HG02642 (cell line): ENCODE measurements at regions not wholly inside any gene's neighbourhood (a gene's known extent, or its start where the extent isn't known, plus 50 kb on each side); places are given as distances from the start of the nearest gene placed in this dataset.
"Not testable (repeated sequence)": the region's sequence is repeated elsewhere in the genome, so short reads cannot be mapped to it uniquely, and the experiment has no call there.

ENCODE experiments used
- ATAC-seq: cut with Tn5 transposase; IDR thresholded peaks from one replicate; pipeline ENCODE4 v1.9.1; 2021; ENCODE audit warnings: mild to moderate bottlenecking; ENCODE audit not compliant: unreplicated experiment, poor library complexity

GRCh38 chr7:75201606-75202079, 109.3 kb downstream of the GTF2IRD2B start:
- ATAC-seq: not testable (repeated sequence)

DNA sequence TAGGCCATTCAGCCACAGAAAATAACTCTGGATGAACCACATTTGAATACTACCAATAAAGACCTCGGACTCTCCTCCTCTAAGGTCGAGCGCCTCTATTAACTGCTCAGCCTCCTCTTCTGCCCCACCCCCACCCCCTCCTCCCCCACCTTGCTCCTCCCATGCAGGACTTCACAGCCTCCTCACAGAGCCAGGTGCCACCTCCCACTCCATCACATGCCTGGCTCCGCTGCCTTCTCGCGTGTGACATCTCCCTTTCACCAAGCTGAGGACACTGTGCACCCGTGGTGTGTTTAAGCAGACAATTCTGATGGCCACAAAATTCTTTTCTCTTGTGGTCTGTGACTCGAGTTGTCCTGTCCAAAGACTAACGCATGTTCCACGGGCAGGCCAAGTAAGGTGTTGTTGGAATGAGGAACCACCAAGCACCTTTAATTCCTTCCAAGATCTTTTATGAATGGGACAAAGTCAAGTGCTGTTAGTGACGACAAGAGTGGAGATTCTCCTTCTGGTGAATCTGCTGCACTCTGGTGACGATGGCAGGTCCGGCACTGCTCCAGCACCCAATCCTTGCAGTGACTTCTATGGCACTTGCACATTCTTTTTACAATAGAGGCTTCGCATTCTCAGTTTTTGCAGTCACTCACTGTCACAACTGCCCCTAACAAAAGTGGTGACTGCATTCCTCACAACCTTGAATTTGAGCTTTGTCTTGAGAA, 113.1 kb downstream of the GTF2IRD2B start:
- not testable (repeated sequence) for ATAC-seq

DNA sequence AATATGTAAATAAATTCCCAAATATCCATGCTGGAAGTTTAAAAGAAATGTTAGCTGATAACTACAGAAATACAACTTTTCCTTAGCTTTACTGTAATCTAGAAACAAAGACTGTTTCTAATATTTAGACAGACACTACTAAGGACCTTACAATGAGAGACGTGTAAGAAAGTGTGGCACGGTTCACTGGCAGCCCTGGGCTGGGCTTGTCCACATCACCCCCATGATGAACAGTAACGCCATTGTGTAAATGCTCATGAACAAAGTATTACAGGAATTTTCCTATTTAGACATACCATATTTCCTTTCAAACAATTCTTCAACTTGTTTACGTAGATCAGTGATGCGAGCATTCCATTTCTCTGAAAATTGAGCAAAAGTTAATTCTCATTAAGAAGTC, 123.1 kb downstream of the GTF2IRD2B start:
- ATAC-seq: not testable (repeated sequence)

DNA sequence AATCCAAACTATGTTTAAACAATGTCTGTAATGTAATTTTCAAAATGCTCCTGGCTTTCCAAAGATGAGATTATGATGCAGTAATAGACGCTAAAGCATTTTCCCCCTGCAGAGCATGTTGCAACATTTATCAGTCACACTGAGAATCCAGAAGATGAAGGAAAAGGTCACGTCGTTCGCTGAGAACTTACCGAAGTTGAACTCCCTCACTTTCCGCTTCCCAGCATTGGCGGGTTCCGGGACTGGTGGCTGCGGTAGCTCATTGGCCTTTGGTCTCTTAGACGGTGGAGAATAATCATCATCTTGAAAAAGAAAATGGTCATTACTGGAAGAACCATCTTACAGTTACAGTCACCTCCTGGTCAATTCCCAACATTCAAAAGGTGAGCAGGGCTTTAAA, 124.6 kb downstream of the GTF2IRD2B start:
- ATAC-seq: not testable (repeated sequence)

GRCh38 chr7:75226102-75226501, 133.7 kb downstream of the GTF2IRD2B start:
- ATAC-seq: not testable (repeated sequence)

- ATAC-seq: not testable (repeated sequence)
Observed at GRCh38 chr7:75229558-75229957, 137.2 kb downstream of the GTF2IRD2B start.

DNA sequence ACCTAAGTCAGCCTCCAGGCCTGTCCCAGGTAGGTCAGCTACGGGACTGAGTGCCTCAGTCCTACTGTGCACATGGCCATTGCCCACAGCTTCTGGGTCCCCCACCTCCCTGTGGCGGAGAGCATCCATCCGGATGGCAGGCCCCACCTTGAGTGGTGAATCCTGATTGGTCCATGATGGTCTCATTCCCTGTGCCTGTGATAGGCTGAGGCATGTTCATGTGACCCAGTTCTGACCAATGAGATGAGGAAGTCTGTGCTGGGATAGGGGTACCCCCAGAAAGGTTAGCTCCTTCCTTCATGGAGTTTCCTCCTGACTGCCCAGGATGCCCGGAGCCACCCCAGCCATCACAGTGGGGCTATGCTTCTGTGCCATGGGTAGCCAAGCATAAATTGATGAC, 138.2 kb downstream of the GTF2IRD2B start:
- ATAC-seq: not testable (repeated sequence)

DNA sequence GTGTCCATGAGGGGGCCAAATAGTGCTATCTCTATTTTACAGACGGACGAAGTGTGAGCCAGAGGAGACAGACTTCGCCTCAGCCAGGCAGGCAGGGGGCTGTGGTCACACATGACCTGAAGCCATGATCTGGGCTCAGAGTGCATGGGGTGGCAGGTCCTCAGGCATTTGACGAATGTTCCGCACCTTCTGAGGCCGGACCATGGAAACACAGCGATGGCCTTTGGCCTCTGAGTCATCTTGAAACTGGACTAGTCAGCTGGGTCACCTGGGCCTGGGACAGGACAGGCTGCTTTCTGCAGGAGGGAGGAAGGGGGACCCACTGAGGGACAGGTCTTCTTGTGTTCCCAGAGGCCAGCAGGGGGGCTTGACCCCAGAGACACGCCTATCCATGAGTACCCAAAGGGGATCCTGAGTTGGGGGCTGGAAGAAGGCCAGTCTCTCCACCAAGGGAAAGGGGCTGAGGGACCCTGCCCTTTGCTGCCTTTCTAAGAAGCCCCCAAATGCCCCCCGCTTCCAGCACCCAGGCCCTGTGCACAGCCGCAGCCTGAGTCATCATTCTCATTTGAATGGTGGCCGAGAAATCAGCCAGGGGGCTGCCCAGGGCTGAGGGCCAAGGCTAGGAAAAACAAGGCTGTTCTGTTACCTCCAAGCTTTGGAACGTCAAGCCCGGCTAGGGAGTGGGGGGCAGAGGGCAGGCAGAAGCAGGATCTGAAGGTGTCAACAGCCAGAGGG, 142.9 kb downstream of the GTF2IRD2B start:
- ATAC-seq: not testable (repeated sequence)

GRCh38 chr7:75235827-75236167, 143.4 kb downstream of the GTF2IRD2B start:
- not testable (repeated sequence) for ATAC-seq

GRCh38 chr7:75237255-75238187, 145.1 kb downstream of the GTF2IRD2B start:
- peak; percentile 89 for ATAC-seq

DNA sequence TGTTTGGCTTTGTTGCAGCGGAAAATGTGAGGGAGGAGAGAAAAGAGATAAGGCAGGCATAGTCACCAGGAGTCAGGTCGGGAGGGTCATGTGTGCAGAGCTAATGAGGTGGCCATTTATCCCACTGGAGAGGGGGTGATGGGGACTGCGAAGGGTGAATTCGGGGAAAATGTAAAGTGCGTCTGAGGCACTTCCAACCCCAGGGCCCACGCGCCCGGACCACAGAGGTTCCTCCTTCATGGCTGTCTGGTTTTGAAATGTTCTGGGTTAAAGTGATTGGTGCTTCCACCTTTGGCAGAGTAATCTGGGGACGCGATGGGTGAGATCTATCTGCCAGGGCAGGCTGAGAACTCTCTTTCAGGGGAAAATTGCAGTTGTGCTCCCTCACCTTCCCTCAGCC, 145.9 kb downstream of the GTF2IRD2B start:
- not testable (repeated sequence) for ATAC-seq

DNA sequence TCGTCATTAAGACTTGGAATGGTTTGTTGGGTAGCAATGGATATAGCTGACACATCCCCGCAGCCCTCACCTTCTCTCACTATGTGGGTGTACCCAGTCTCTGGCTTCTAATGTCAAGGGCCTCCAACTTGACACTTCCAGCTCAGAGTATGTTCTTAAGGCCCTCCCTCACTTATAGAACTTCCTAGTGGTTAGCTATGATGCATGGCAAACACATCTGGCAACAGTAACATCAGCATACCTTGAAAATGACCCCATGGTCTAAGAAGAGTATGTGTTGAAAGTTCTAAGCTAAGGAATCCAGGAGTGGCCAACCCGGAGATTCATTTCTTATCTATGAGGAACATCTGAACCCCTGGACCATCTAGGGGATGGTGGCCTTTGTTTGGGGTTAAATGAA, 151.2 kb downstream of the GTF2IRD2B start:
- not testable (repeated sequence) for ATAC-seq

DNA sequence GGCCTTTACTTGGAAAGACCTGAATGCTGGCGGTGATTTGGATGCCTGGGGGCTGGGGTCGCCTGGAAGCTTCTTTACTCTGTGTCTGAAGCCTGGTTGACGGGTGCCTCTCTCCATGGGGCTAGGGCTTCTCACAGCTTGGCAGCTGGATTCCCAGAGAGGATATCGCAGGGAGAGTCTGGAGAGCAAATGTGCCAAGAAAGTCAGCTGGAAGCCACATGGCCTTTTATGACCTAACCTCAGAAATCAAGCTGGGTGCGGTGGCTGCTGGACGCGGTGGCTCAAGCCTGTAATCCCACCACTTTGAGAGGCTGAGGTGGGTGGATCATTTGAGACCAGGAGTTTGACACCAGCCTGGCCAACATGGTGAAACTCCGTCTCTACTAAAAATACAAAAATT, 147.2 kb upstream of the TRIM73 start:
- ATAC-seq: not testable (repeated sequence)

GRCh38 chr7:75254238-75254637, 141.2 kb upstream of the TRIM73 start:
- not testable (repeated sequence) for ATAC-seq

DNA sequence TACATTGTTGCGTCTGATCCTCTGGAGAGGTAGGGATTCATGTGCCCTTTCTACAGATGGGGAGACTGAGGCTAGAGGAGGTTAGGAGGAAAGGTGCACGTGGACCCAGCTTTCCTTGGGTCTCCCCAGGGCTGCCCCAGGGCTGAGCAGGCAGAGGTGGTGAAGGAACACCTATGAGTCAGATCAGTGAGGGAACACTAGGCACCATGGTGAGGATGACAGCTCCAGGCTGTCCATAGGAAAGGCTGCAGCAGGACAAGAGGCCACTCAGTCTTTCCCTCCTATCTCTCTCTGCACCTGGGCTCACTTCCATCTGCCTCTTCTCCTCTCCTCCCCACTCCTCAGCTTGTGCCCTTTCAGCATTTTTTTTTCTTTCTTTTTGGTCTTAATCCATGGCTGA, 138.0 kb upstream of the TRIM73 start:
- not testable (repeated sequence) for ATAC-seq

- not testable (repeated sequence) for ATAC-seq
Observed at GRCh38 chr7:75259454-75260003, 135.9 kb upstream of the TRIM73 start.

- not testable (repeated sequence) for ATAC-seq
Observed at GRCh38 chr7:75261660-75262059, 133.8 kb upstream of the TRIM73 start.

DNA sequence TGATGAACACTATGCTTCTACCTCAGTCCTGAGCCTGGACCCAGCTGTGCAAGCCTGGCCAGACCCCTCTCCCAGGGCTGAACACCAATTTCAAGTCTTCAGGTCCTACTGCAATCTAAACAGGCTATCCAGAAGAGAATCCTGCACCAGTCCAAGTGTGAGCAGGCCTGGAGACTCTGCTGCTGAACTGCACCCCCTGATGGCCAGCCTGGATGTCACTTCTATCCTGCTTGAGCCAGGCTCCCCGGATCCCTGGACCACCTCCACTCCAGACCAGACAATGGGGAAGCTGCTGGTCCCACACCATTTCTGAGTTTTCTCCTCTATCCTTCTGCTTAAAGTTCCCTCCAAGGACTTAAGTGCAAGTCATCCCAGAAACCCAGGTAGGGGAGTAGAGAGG, 127.3 kb upstream of the TRIM73 start:
- ATAC-seq: not testable (repeated sequence)

DNA sequence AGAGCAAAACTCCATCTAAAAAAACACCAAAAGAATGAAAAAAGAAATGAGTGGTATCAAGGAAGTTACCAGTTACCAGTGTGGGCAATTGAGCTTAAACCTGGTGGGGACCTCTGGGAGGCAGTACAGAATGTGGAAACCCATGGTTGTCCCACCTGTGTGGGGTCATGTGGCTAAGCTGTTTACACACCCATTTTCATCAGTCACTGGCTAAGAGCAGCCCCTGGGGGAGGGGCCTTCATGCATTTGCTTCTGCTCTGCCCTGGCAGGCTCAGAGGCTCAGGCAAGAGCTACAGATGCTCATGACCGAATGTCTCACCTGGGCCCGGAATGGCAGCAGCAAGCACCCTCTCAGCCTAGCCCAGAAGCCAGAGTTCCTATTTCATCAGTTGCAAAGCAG, 126.3 kb upstream of the TRIM73 start:
- ATAC-seq: not testable (repeated sequence)

DNA sequence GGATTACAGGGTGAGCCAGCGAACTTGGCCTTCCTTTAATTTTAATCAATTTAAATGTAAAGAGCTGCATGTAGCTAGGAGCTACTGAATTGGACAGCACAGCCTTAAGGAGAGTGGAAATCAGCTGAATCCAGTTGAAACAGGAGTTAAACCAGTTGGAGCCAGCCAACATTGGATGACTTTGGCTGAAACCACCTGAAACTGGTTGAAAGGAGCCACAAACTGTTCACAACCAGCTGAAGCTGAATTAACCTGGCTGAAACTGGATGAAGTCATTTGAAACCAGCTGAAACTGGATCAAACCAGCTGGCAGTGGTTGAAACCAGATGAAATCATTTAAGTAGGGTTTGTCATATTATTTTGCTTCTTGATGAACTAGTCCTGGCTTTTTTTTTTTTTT, 121.3 kb upstream of the TRIM73 start:
- ATAC-seq: not testable (repeated sequence)
